H1 (cell line): ENCODE measurements at regions not wholly inside any gene's neighbourhood (a gene's known extent, or its start where the extent isn't known, plus 50 kb on each side); places are given as distances from the start of the nearest gene placed in this dataset.

Experiments used
- CTCF ChIA-PET: fragments of 300-600 bp; sonication (Branson Sonifier 250); formaldehyde crosslinking; loops from one replicate; lab custom pipeline; 2021; ENCODE audit not compliant: partially characterized antibody; lab: Charles Lee
- POLR2A ChIA-PET: fragments of 300-600 bp; sonication (Branson Sonifier 250); formaldehyde crosslinking; loops from one replicate; lab custom pipeline; 2021; ENCODE audit warnings: inconsistent platforms; ENCODE audit not compliant: partially characterized antibody; lab: Charles Lee
- DNase-seq, 2 experiments: peaks; one replicate each; pipeline versions ENCODE4 v3.0.0 to v3.0.0-alpha.2; 2010 to 2022; ENCODE audit warnings: low spot score in 2 of 2, low read depth in 1 of 2, mixed read lengths in 1 of 2
- FAIRE-seq: peaks from 2 replicates; lab custom pipeline; 2011; peaks lifted over from hg19 to GRCh38; lab: Jason Lieb, UNC
- H2AFZ ChIP-seq: 2 replicates; pipeline ENCODE4 v1.8.1; 2012; ENCODE audit warnings: low read length, inconsistent platforms
- H2AK5ac ChIP-seq: 2 replicates; pipeline ENCODE4 v1.6.1; 2013; ENCODE audit warnings: low read depth, low read length
- H2BK120ac ChIP-seq: replicated peaks from 2 replicates; pipeline ENCODE3; 2013; ENCODE audit warnings: low read depth, low read length, inconsistent platforms
- H2BK12ac ChIP-seq: 2 replicates; pipeline ENCODE4 v1.6.1; 2013; ENCODE audit warnings: low read depth, low read length
- H2BK15ac ChIP-seq: 2 replicates; pipeline ENCODE4 v1.6.1; 2013; ENCODE audit warnings: low read length
- H2BK20ac ChIP-seq: 2 replicates; pipeline ENCODE4 v1.6.1; 2013; ENCODE audit warnings: low read length
- H2BK5ac ChIP-seq: 2 replicates; pipeline ENCODE4 v1.6.1; 2013; ENCODE audit warnings: low read depth, low read length
- H3K14ac ChIP-seq: 2 replicates; pipeline ENCODE4 v1.6.1; 2013; ENCODE audit warnings: inconsistent platforms; ENCODE audit not compliant: insufficient read length
- H3K18ac ChIP-seq: 2 replicates; pipeline ENCODE4 v1.6.1; 2013; ENCODE audit warnings: low read length; ENCODE audit errors: extremely low read depth
- H3K23ac ChIP-seq: 2 replicates; pipeline ENCODE4 v1.6.1; 2013; ENCODE audit warnings: inconsistent platforms; ENCODE audit not compliant: insufficient read length
- H3K23me2 ChIP-seq: 2 replicates; pipeline ENCODE4 v1.6.1; 2013; ENCODE audit warnings: low read depth, low read length
- H3K27ac ChIP-seq: 2 replicates; pipeline ENCODE4 v1.6.1; 2011; ENCODE audit warnings: low read depth, low read length, inconsistent platforms
- H3K27me3 ChIP-seq, 4 experiments: replicated peaks in 1 of 4; 1 replicate in 1 of 4; 2 replicates in 3 of 4; pipeline versions ENCODE4 v1.6.1 to v1.8.1; 2011 to 2013; ENCODE audit warnings: low read length in 3 of 4, mild to moderate bottlenecking in 3 of 4, inconsistent platforms in 2 of 4, mixed read lengths in 2 of 4, moderate library complexity in 1 of 4; ENCODE audit not compliant: control insufficient read depth in 3 of 4, insufficient read depth in 3 of 4; ENCODE audit errors: extremely low read depth in 1 of 4
- H3K36me3 ChIP-seq, 4 experiments: 2 replicates each; pipeline versions ENCODE4 v1.6.1 to v1.8.1; 2011 to 2013; ENCODE audit warnings: mild to moderate bottlenecking in 4 of 4, low read length in 3 of 4, moderate library complexity in 2 of 4, control low read depth in 1 of 4, inconsistent platforms in 1 of 4; ENCODE audit not compliant: insufficient read depth in 4 of 4, control insufficient read depth in 2 of 4
- H3K4ac ChIP-seq: replicated peaks from 2 replicates; pipeline ENCODE3; 2013; ENCODE audit warnings: low read length, low read depth, mixed read lengths, inconsistent platforms; ENCODE audit not compliant: insufficient read length
- H3K4me1 ChIP-seq, 4 experiments: replicated peaks in 1 of 4; 1 replicate in 1 of 4; 2 replicates in 3 of 4; pipeline versions ENCODE4 v1.6.1 to v1.8.1; 2011 to 2013; ENCODE audit warnings: low read length in 3 of 4, inconsistent platforms in 2 of 4, mixed read lengths in 1 of 4; ENCODE audit not compliant: insufficient read depth in 4 of 4, control insufficient read depth in 3 of 4
- H3K4me2 ChIP-seq, 2 experiments: 2 replicates each; pipeline versions ENCODE4 v1.6.1 to v1.8.1; 2011 to 2013; ENCODE audit warnings: low read depth in 2 of 2, low read length in 2 of 2, control low read depth in 1 of 2, inconsistent platforms in 1 of 2, mild to moderate bottlenecking in 1 of 2; ENCODE audit not compliant: insufficient read depth in 1 of 2
- H3K4me3 ChIP-seq, 4 experiments: fragments of 200-600, 300-600 bp in 1 of 4; sonication (generic), shearing (Covaris generic), sonication (Bioruptor Twin) in 1 of 4; 2 replicates each; pipeline versions ENCODE4 v1.5.1 to v1.8.1; 2011 to 2016; ENCODE audit warnings: low read length in 4 of 4, low read depth in 3 of 4, control low read depth in 2 of 4, inconsistent platforms in 2 of 4, mild to moderate bottlenecking in 2 of 4, mixed read lengths in 1 of 4, moderate library complexity in 1 of 4; ENCODE audit not compliant: insufficient read depth in 2 of 4; ENCODE audit errors: extremely low read depth in 1 of 4
- H3K56ac ChIP-seq: replicated peaks from 2 replicates; pipeline ENCODE3; 2013; ENCODE audit warnings: low read depth, mild to moderate bottlenecking, mixed read lengths, low read length, inconsistent platforms; ENCODE audit not compliant: insufficient read length
- H3K79me1 ChIP-seq: 2 replicates; pipeline ENCODE4 v1.6.1; 2013; ENCODE audit warnings: low read depth, low read length, control low read depth
- H3K79me2 ChIP-seq, 2 experiments: 2 replicates each; pipeline versions ENCODE4 v1.6.1 to v1.8.1; 2012 to 2013; ENCODE audit warnings: low read length in 2 of 2, mild to moderate bottlenecking in 2 of 2, inconsistent platforms in 1 of 2; ENCODE audit not compliant: insufficient read depth in 2 of 2, control insufficient read depth in 1 of 2
- H3K9ac ChIP-seq, 4 experiments: replicated peaks in 1 of 4; 1 replicate in 1 of 4; 2 replicates in 3 of 4; pipeline versions ENCODE4 v1.6.1 to v1.8.1; 2011 to 2013; ENCODE audit warnings: low read depth in 3 of 4, low read length in 3 of 4, control low read depth in 2 of 4, mild to moderate bottlenecking in 2 of 4, moderate library complexity in 2 of 4, inconsistent platforms in 1 of 4; ENCODE audit errors: extremely low read depth in 1 of 4
- H3K9me3 ChIP-seq, 2 experiments: 2 replicates each; pipeline versions ENCODE4 v1.6.1 to v1.8.1; 2012 to 2013; ENCODE audit warnings: mild to moderate bottlenecking in 2 of 2, moderate library complexity in 2 of 2, control low read depth in 1 of 2, inconsistent platforms in 1 of 2, low read depth in 1 of 2, low read length in 1 of 2, mixed read lengths in 1 of 2; ENCODE audit not compliant: insufficient read depth in 2 of 2
- H4K20me1 ChIP-seq, 2 experiments: replicated peaks in 1 of 2; 2 replicates each; pipeline versions ENCODE3 to v1.8.1; 2011 to 2013; ENCODE audit warnings: inconsistent platforms in 2 of 2, low read length in 2 of 2, mild to moderate bottlenecking in 1 of 2; ENCODE audit not compliant: insufficient read depth in 2 of 2, control insufficient read depth in 1 of 2
- H4K5ac ChIP-seq: 2 replicates; pipeline ENCODE4 v1.6.1; 2013; ENCODE audit warnings: low read length, low read depth, mixed read lengths, inconsistent platforms; ENCODE audit not compliant: insufficient read length
- H4K8ac ChIP-seq: 2 replicates; pipeline ENCODE4 v1.8.0; 2013; ENCODE audit warnings: mild to moderate bottlenecking, moderate library complexity, low read length, inconsistent platforms; ENCODE audit not compliant: insufficient read depth; ENCODE audit errors: extremely low read depth
- H4K91ac ChIP-seq: replicated peaks from 2 replicates; pipeline ENCODE3; 2013; ENCODE audit warnings: low read length, mixed read lengths, inconsistent platforms; ENCODE audit not compliant: insufficient read length
- ATF3 ChIP-seq: IDR thresholded peaks from 2 replicates; pipeline ENCODE4 v1.6.1; 2011; ENCODE audit warnings: low read depth, mild to moderate bottlenecking, low read length; ENCODE audit not compliant: insufficient read depth
- CBX8 ChIP-seq: fragments of 300-800, 300-1000 bp; sonication (generic); IDR thresholded peaks from 2 replicates; pipeline ENCODE4 v1.7.1; 2016; ENCODE audit warnings: low read depth, low read length, borderline replicate concordance
- NRF1 ChIP-seq: IDR thresholded peaks from 2 replicates; pipeline ENCODE4 v1.6.1; 2011; ENCODE audit warnings: mild to moderate bottlenecking, low read depth, low read length, improper control_type of control experiment
- POU5F1 ChIP-seq: IDR thresholded peaks from 2 replicates; pipeline ENCODE4 v1.6.1; 2011; ENCODE audit warnings: low read depth, mild to moderate bottlenecking, low read length, moderate library complexity
- SUZ12 ChIP-seq: fragments of 200-600 bp; sonication (generic); IDR thresholded peaks from 2 replicates; pipeline ENCODE4 v1.6.1; 2012; ENCODE audit warnings: mild to moderate bottlenecking, inconsistent platforms, low read length, moderate library complexity, mixed read lengths
- TAF1 ChIP-seq: IDR thresholded peaks from 2 replicates; pipeline ENCODE4 v1.6.1; 2011; ENCODE audit warnings: mild to moderate bottlenecking, low read depth, low read length
- TAF7 ChIP-seq: optimal IDR thresholded peaks from 2 replicates; pipeline ENCODE3; 2011; ENCODE audit warnings: low read depth, mild to moderate bottlenecking, inconsistent platforms, low read length, moderate library complexity, borderline replicate concordance
- WGBS, 2 experiments: shearing (Covaris generic) in 1 of 2; methylation state at CpG; one replicate each; pipeline versions ENCODE4 v1.1.6 to v1.1.7; 2013 to 2015; ENCODE audit warnings: low lambda C conversion rate in 2 of 2, mixed read lengths in 2 of 2, inconsistent platforms in 1 of 2, low coverage in 1 of 2, missing lambda C conversion rate in 1 of 2; ENCODE audit not compliant: insufficient replicate concordance in 2 of 2, insufficient coverage in 1 of 2, insufficient read length in 1 of 2; ENCODE audit errors: extremely low coverage in 1 of 2, missing lambda C conversion rate in 1 of 2; 5-methylcytosine and 5-hydroxymethylcytosine counted together

- no peak overlapping the region for H3K23ac ChIP-seq
- H2BK5ac ChIP-seq, result no peak overlapping the region
- H3K9me3 ChIP-seq, result peaks cover 0 to 2% of the 10 kb centered on the region in 2 experiments; a peak in 1 of 4 replicates
- no peak overlapping the region for H2BK12ac ChIP-seq
- FAIRE-seq (no peak), DNase-seq (no peak)
- no peaks in the 10 kb centered on the region for H3K79me1 ChIP-seq
- H3K4me2 ChIP-seq, result no peak overlapping the region
- no peak overlapping the region for H3K18ac ChIP-seq
- ChIA-PET CTCF (no interaction called here), POLR2A (no interaction called here)
- no peak overlapping the region for H4K8ac ChIP-seq
- no peaks in the 10 kb centered on the region for H3K27me3 ChIP-seq
- no peak overlapping the region for H4K5ac ChIP-seq
- no peak overlapping the region for H3K4ac ChIP-seq
- no peak overlapping the region for H3K27ac ChIP-seq
- no peak overlapping the region for H3K14ac ChIP-seq
- no peak overlapping the region for H2AFZ ChIP-seq
- H2BK15ac ChIP-seq, result no peak overlapping the region
- H3K56ac ChIP-seq, result no peak overlapping the region
- H3K36me3 ChIP-seq, result no peaks in the 10 kb centered on the region
- no peak for TF ChIP-seq POU5F1
- no peak for TF ChIP-seq NRF1
- no peak for TF ChIP-seq CBX8
- TF ChIP-seq ATF3, result no peak
- TF ChIP-seq TAF7, result no peak
- TF ChIP-seq TAF1, result no peak
- no peak for TF ChIP-seq SUZ12
- H3K4me3 ChIP-seq, result no peak overlapping the region
- H4K20me1 ChIP-seq, result no peaks in the 10 kb centered on the region
- no peak overlapping the region for H2BK120ac ChIP-seq
- H3K4me1 ChIP-seq, result no peaks in the 10 kb centered on the region
- no peak overlapping the region for H4K91ac ChIP-seq
- no peaks in the 10 kb centered on the region for H3K79me2 ChIP-seq
- no peak overlapping the region for H3K9ac ChIP-seq
- no peak overlapping the region for H2BK20ac ChIP-seq
- H3K23me2 ChIP-seq, result no peaks in the 10 kb centered on the region
- no peak overlapping the region for H2AK5ac ChIP-seq
- 94% methylated on average over 1 of the region's 1 CpG; no CpG with 5 or more reads in 1 of the 2 experiments for WGBS, 2 experiments
Measured at GRCh38 chr10:90064295-90064694, 362.9 kb downstream of the KIF20B start.
